ENCODE measurements at regions not wholly inside any gene's neighbourhood (a gene's known extent, or its start where the extent isn't known, plus 50 kb on each side); places are given as distances from the start of the nearest gene placed in this dataset.

DNA sequence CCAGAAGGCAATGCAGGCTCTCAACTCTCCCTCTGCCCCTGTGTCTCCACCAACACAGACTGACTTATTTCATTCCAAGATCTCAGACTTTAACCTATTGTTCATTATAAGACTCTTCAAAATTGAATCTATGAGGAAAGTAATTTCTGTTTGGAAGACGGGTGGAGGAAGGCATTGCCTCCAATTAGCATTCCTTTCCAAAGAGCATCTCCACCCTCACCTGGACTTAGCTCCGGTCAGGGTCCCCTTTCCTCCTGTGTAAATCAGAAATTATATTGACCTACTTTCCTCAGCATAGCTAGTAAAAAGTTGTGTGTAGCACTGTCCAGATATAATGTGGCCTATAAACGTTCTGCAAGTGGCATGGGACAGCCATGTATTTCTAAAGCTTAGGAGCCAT lies 230.4 kb upstream of the ACVR2A start:
- no peak for TF ChIP-seq POLR2A (IDR thresholded peaks at IDR 0.05)
- TF ChIP-seq POLR2AphosphoS5 (IDR thresholded peaks at IDR 0.05), result no peak
